HepG2 (cell line): ENCODE measurements at regions not wholly inside any gene's neighbourhood (a gene's known extent, or its start where the extent isn't known, plus 50 kb on each side); places are given as distances from the start of the nearest gene placed in this dataset.

ENCODE experiments used
- ATAC-seq: fragments of 200-7000 bp; cut with Tn5 transposase; 3 replicates; pipeline ENCODE4 v1.9.1; 2020; ENCODE audit warnings: mild to moderate bottlenecking, moderate library complexity
- BruUV-seq: library from RNA; stranded (reverse); fragments of 400-500 nt; replicated peaks from 2 replicates; lab custom pipeline; 2021; lab: Mats Ljungman, UMichigan
- CTCF ChIA-PET: fragments of 300-600 bp; formaldehyde crosslinking; extraction: SDS; loops from one replicate; lab custom pipeline; 2021; ENCODE audit warnings: low total read pairs, inconsistent platforms, low intra/inter-chr PET ratio; lab: Yijun Ruan, JAX
- POLR2A ChIA-PET: fragments of 350-600 bp; sonication (Branson Sonifier 250); formaldehyde crosslinking; loops from one replicate; lab custom pipeline; 2020; ENCODE audit warnings: antibody characterized with exemption, inconsistent platforms; lab: Yijun Ruan, JAX
- DNase-seq: peaks from one replicate; pipeline ENCODE4 v3.0.0-alpha.2; 2015; ENCODE audit warnings: low spot score
- FAIRE-seq: peaks from 3 replicates; lab custom pipeline; 2011; peaks lifted over from hg19 to GRCh38; lab: Jason Lieb, UNC
- H2AFZ ChIP-seq: one replicate; pipeline ENCODE4 v1.6.1; 2011; ENCODE audit warnings: low read length, inconsistent platforms
- H3K27ac ChIP-seq: fragments of 300-600 bp; 3 replicates; pipeline ENCODE4 v1.8.0; 2011; ENCODE audit warnings: mixed run types, mild to moderate bottlenecking, mixed read lengths, low read length, inconsistent platforms; ENCODE audit not compliant: insufficient read depth; ENCODE audit errors: extremely low read length
- H3K27me3 ChIP-seq, 2 experiments: fragments of 200-600 bp in 1 of 2; 2 replicates in 1 of 2; 3 replicates in 1 of 2; pipeline versions ENCODE4 v1.6.0 to v1.8.0; 2011; ENCODE audit warnings: low read length in 2 of 2, mild to moderate bottlenecking in 2 of 2, moderate library complexity in 2 of 2, inconsistent platforms in 1 of 2; ENCODE audit not compliant: insufficient read depth in 2 of 2, control insufficient read depth in 1 of 2
- H3K36me3 ChIP-seq, 2 experiments: fragments of 200-600 bp in 1 of 2; replicated peaks in 1 of 2; 2 replicates in 1 of 2; 3 replicates in 1 of 2; pipeline versions ENCODE4 v1.5.1 to v1.8.0; 2011; ENCODE audit warnings: low read length in 2 of 2, inconsistent platforms in 1 of 2; ENCODE audit not compliant: insufficient read depth in 2 of 2, control insufficient read depth in 1 of 2
- H3K4me1 ChIP-seq: 2 replicates; pipeline ENCODE4 v1.5.1; 2012; ENCODE audit warnings: low read length, inconsistent platforms; ENCODE audit not compliant: insufficient read depth
- H3K4me2 ChIP-seq: 2 replicates; pipeline ENCODE4 v1.6.0; 2011; ENCODE audit warnings: low read depth, low read length, inconsistent platforms
- H3K4me3 ChIP-seq, 3 experiments: fragments of 200-600 bp in 1 of 3; sonication (generic), shearing (Covaris generic) in 1 of 3; replicated peaks in 1 of 3; 2 replicates each; pipeline ENCODE4 v1.5.1; 2011 to 2016; ENCODE audit warnings: low read length in 3 of 3, inconsistent platforms in 2 of 3, low read depth in 2 of 3, mild to moderate bottlenecking in 2 of 3, control low read depth in 1 of 3, mixed read lengths in 1 of 3; ENCODE audit not compliant: insufficient read depth in 1 of 3
- H3K79me2 ChIP-seq: one replicate; pipeline ENCODE4 v1.6.1; 2011; ENCODE audit warnings: low read length, inconsistent platforms; ENCODE audit not compliant: insufficient read depth
- H3K9ac ChIP-seq: 2 replicates; pipeline ENCODE4 v1.6.0; 2011; ENCODE audit warnings: mild to moderate bottlenecking, low read depth, low read length, inconsistent platforms; ENCODE audit not compliant: insufficient read depth
- H3K9me3 ChIP-seq: 2 replicates; pipeline ENCODE4 v1.5.1; 2012; ENCODE audit warnings: mild to moderate bottlenecking, low read length
- H4K20me1 ChIP-seq: 2 replicates; pipeline ENCODE4 v1.6.0; 2011; ENCODE audit warnings: inconsistent platforms, mild to moderate bottlenecking, low read length, moderate library complexity; ENCODE audit not compliant: insufficient read depth
- AFF4 ChIP-seq: sonication (generic); formaldehyde crosslinking; IDR thresholded peaks from 2 replicates; pipeline ENCODE4 v1.4.0; 2020; ENCODE audit warnings: missing genetic modification reagents
- FLYWCH1 ChIP-seq: sonication (generic); formaldehyde crosslinking; IDR thresholded peaks from 2 replicates; pipeline ENCODE4 v1.8.1; 2023; ENCODE audit warnings: mild to moderate bottlenecking, missing genetic modification reagents
- HNRNPL ChIP-seq: fragments of 200-400 bp; formaldehyde crosslinking; IDR thresholded peaks from 2 replicates; pipeline ENCODE4 v1.6.1; 2017; ENCODE audit warnings: mild to moderate bottlenecking, low read depth, low read length
- HOXA7 ChIP-seq: sonication (generic); formaldehyde crosslinking; IDR thresholded peaks from 2 replicates; pipeline ENCODE4 v1.8.1; 2022; ENCODE audit warnings: mild to moderate bottlenecking, missing genetic modification reagents, moderate library complexity
- MXD4 ChIP-seq: IDR thresholded peaks from 2 replicates; pipeline ENCODE4 v1.6.1; 2016; ENCODE audit warnings: mild to moderate bottlenecking, missing biosample characterization, missing genetic modification reagents
- NCOA1 ChIP-seq: sonication (generic); formaldehyde crosslinking; IDR thresholded peaks from 2 replicates; pipeline ENCODE4 v1.9.0; 2021; ENCODE audit warnings: missing genetic modification reagents
- RARA ChIP-seq: IDR thresholded peaks from 2 replicates; pipeline ENCODE4 v1.6.1; 2016; ENCODE audit warnings: missing genetic modification reagents, missing compliant biosample characterization
- REPIN1 ChIP-seq: sonication (generic); formaldehyde crosslinking; IDR thresholded peaks from 2 replicates; pipeline ENCODE4 v1.8.0; 2022; ENCODE audit warnings: missing genetic modification reagents, low read depth, mild to moderate bottlenecking, borderline replicate concordance
- RERE ChIP-seq: IDR thresholded peaks from 2 replicates; pipeline ENCODE4 v1.6.1; 2016; ENCODE audit warnings: low read depth, missing genetic modification reagents, missing compliant biosample characterization
- TMF1 ChIP-seq: sonication (generic); formaldehyde crosslinking; IDR thresholded peaks from 2 replicates; pipeline ENCODE4 v1.8.1; 2022; ENCODE audit warnings: low read depth, missing genetic modification reagents
- ZMYM2 ChIP-seq: sonication (generic); formaldehyde crosslinking; IDR thresholded peaks from 2 replicates; pipeline ENCODE4 v1.8.0; 2022; ENCODE audit warnings: mild to moderate bottlenecking, missing genetic modification reagents
- ZNF10 ChIP-seq: sonication (generic); formaldehyde crosslinking; IDR thresholded peaks from 2 replicates; pipeline ENCODE4 v1.4.0; 2020; ENCODE audit warnings: mild to moderate bottlenecking, low read depth, missing genetic modification reagents, borderline replicate concordance
- ZNF124 ChIP-seq: sonication (generic); formaldehyde crosslinking; IDR thresholded peaks from 2 replicates; pipeline ENCODE4 v1.4.0; 2020; ENCODE audit warnings: missing genetic modification reagents
- ZNF720 ChIP-seq: sonication (generic); formaldehyde crosslinking; IDR thresholded peaks from 2 replicates; pipeline ENCODE4 v1.4.0; 2020; ENCODE audit warnings: missing genetic modification reagents
- WGBS: methylation state at CpG from one replicate; pipeline ENCODE4 v1.1.6; 2017; ENCODE audit warnings: low lambda C conversion rate; 5-methylcytosine and 5-hydroxymethylcytosine counted together
- in situ Hi-C: cut with HindIII; loops from 2 replicates; pipeline ENCODE4 v1.10.0; 2017; ENCODE audit warnings: low pct_unique_long_range_greater_than_20kb; ENCODE audit not compliant: extremely low pct_ligation_motif_present
- intact Hi-C: fragments of 100-400 bp; cut with micrococcal nuclease; formaldehyde crosslinking; loops from one replicate; pipeline ENCODE4 v1.10.0; 2022; ENCODE audit not compliant: unreplicated experiment

- no peak for TF ChIP-seq NCOA1 (CRISPR knock-in tag)
- 0 out of 2 replicates have a peak, but pooled peaks have one; percentile 1 for TF ChIP-seq ZMYM2
- no peak for TF ChIP-seq FLYWCH1 (CRISPR knock-in tag)
- TF ChIP-seq ZNF124 = no peak
- no peak for TF ChIP-seq REPIN1
- no peak for TF ChIP-seq ZNF10 (CRISPR knock-in tag)
- TF ChIP-seq AFF4 (CRISPR knock-in tag) = no peak
- no peak for TF ChIP-seq ZNF720
Observed at GRCh38 chr12:124390442-124391097, 95.7 kb downstream of the RFLNA start (continued).

- H4K20me1 ChIP-seq = peaks cover 9% of the 10 kb centered on the region; the same call in 1 of the 2 replicates
- H3K4me3 ChIP-seq = peak overlapping the region; percentile 56 to 84 (median 72); a peak in 4 of 6 replicates
- ATAC-seq (peak; percentile 20), FAIRE-seq (peak; percentile 71), DNase-seq (peak; percentile 38)
- BruUV-seq = no TSS peak
- peaks cover 2% of the 10 kb centered on the region for H3K79me2 ChIP-seq
- no peak overlapping the region for H2AFZ ChIP-seq
- H3K9me3 ChIP-seq = no peaks in the 10 kb centered on the region
- CTCF ChIA-PET = no interaction called here
- H3K27ac ChIP-seq = peak overlapping the region; percentile 88
- POLR2A ChIA-PET = interaction anchor here (1.2 to 2.7 kb wide), 7 partner anchors 8 to 40 kb away, joined by 3 to 11 read pairs (median 4); no protein-coding TSS in a partner anchor
- 14% methylated on average over 10 of the region's 16 CpGs for WGBS
- H3K27me3 ChIP-seq = no peaks in the 10 kb centered on the region
- peaks cover 32% of the 10 kb centered on the region for H3K4me1 ChIP-seq
- peaks cover 7 to 17% of the 10 kb centered on the region in 2 experiments; a peak in 3 of 5 replicates for H3K36me3 ChIP-seq
- intact Hi-C loops = loop anchor here (2.0 kb wide), 1 partner anchor 37 kb away; no protein-coding TSS in a partner anchor
- H3K9ac ChIP-seq = 0 out of 2 replicates have a peak overlapping the region, but pooled peaks have one; percentile 48
- H3K4me2 ChIP-seq = peak overlapping the region; percentile 95
- in situ Hi-C loops = no loop called here
- no peak for TF ChIP-seq MXD4 (CRISPR knock-in tag)
- TF ChIP-seq RERE = no peak
- no peak for TF ChIP-seq TMF1 (CRISPR knock-in tag)
- no peak for TF ChIP-seq HOXA7
- TF ChIP-seq HNRNPL = 0 out of 2 replicates have a peak, but pooled peaks have one; percentile 19
- TF ChIP-seq RARA (CRISPR knock-in tag) = peak; percentile 80
Observed at GRCh38 chr12:124389725-124390441, 95.0 kb downstream of the RFLNA start.
